Astrocyte (in vitro differentiated cells and primary cell): ENCODE measurements at regions not wholly inside any gene's neighbourhood (a gene's known extent, or its start where the extent isn't known, plus 50 kb on each side); places are given as distances from the start of the nearest gene placed in this dataset.
A peak's percentile ranks its signal among the peaks of the same experiment; 100 is the strongest.

Experiments used
- DNase-seq: peaks from one replicate; pipeline ENCODE4 v3.0.0-alpha.2; 2010; ENCODE audit warnings: low read depth
- FAIRE-seq: peaks from 2 replicates; lab custom pipeline; 2011; peaks lifted over from hg19 to GRCh38; lab: Jason Lieb, UNC
- H2AFZ ChIP-seq: 2 replicates; pipeline ENCODE4 v1.6.0; 2012; ENCODE audit warnings: low read depth, low read length, inconsistent platforms
- H3K27ac ChIP-seq: 2 replicates; pipeline ENCODE4 v1.5.1; 2011; ENCODE audit warnings: low read depth, low read length, inconsistent platforms
- H3K27me3 ChIP-seq: 2 replicates; pipeline ENCODE4 v1.6.0; 2011; ENCODE audit warnings: low read length, inconsistent platforms; ENCODE audit not compliant: insufficient read depth
- H3K36me3 ChIP-seq: 2 replicates; pipeline ENCODE4 v1.5.1; 2011; ENCODE audit warnings: low read length, inconsistent platforms; ENCODE audit not compliant: insufficient read depth
- H3K4me1 ChIP-seq: 2 replicates; pipeline ENCODE4 v1.5.1; 2011; ENCODE audit warnings: low read length, inconsistent platforms; ENCODE audit not compliant: insufficient read depth
- H3K4me2 ChIP-seq: 2 replicates; pipeline ENCODE4 v1.6.0; 2012; ENCODE audit warnings: low read length, inconsistent platforms
- H3K4me3 ChIP-seq: 2 replicates; pipeline ENCODE4 v1.5.1; 2011; ENCODE audit warnings: low read depth, mild to moderate bottlenecking, low read length, inconsistent platforms; ENCODE audit not compliant: insufficient read depth
- H3K79me2 ChIP-seq: 2 replicates; pipeline ENCODE4 v1.6.0; 2012; ENCODE audit warnings: mild to moderate bottlenecking, low read length, inconsistent platforms; ENCODE audit not compliant: insufficient read depth
- H3K9ac ChIP-seq: 2 replicates; pipeline ENCODE4 v1.6.0; 2012; ENCODE audit warnings: mild to moderate bottlenecking, low read length, inconsistent platforms
- H3K9me3 ChIP-seq: 2 replicates; pipeline ENCODE4 v1.5.1; 2012; ENCODE audit warnings: low read depth, mild to moderate bottlenecking, low read length, inconsistent platforms; ENCODE audit not compliant: insufficient read depth
- H4K20me1 ChIP-seq: 2 replicates; pipeline ENCODE4 v1.6.0; 2012; ENCODE audit warnings: low read length, inconsistent platforms; ENCODE audit not compliant: insufficient read depth
- H3K27ac Mint-ChIP-seq: one replicate; pipeline ENCODE4 v1.8.0; 2021; ENCODE audit warnings: mild to moderate bottlenecking, mixed read lengths; ENCODE audit not compliant: unreplicated experiment
- H3K27me3 Mint-ChIP-seq: one replicate; pipeline ENCODE4 v1.8.0; 2021; ENCODE audit warnings: low read depth, mixed read lengths; ENCODE audit not compliant: unreplicated experiment
- H3K36me3 Mint-ChIP-seq: one replicate; pipeline ENCODE4 v1.8.0; 2021; ENCODE audit warnings: low read depth, mixed read lengths; ENCODE audit not compliant: unreplicated experiment
- H3K4me1 Mint-ChIP-seq: one replicate; pipeline ENCODE4 v1.8.0; 2021; ENCODE audit warnings: low read depth, mixed read lengths; ENCODE audit not compliant: unreplicated experiment
- H3K4me3 Mint-ChIP-seq: one replicate; pipeline ENCODE4 v1.8.0; 2021; ENCODE audit warnings: mild to moderate bottlenecking, moderate library complexity, mixed read lengths; ENCODE audit not compliant: unreplicated experiment
- H3K9me3 Mint-ChIP-seq: one replicate; pipeline ENCODE4 v1.8.0; 2021; ENCODE audit warnings: mild to moderate bottlenecking, mixed read lengths; ENCODE audit not compliant: unreplicated experiment
- CTCF ChIP-seq: IDR thresholded peaks from 2 replicates; pipeline ENCODE4 v1.5.1; 2011; ENCODE audit warnings: low read depth, mild to moderate bottlenecking, inconsistent platforms, low read length, moderate library complexity; ENCODE audit not compliant: insufficient read depth
- EZH2 ChIP-seq: IDR thresholded peaks from 2 replicates; pipeline ENCODE4 v1.6.1; 2012; ENCODE audit warnings: mild to moderate bottlenecking, low read length, inconsistent platforms; ENCODE audit not compliant: insufficient read depth

GRCh38 chr5:39662945-39663344 is 238.2 kb upstream of the DAB2 start:
- Mint-ChIP-seq H3K27me3 (no peaks in the 10 kb centered on the region), H3K4me1 (peaks cover 24% of the 10 kb centered on the region), H3K9me3 (no peaks in the 10 kb centered on the region), H3K4me3 (no peak overlapping the region), H3K36me3 (no peaks in the 10 kb centered on the region), H3K27ac (no peak overlapping the region)
- H3K9ac ChIP-seq = no peak overlapping the region
- no peak overlapping the region for H2AFZ ChIP-seq
- TF ChIP-seq CTCF = no peak
- no peak for TF ChIP-seq EZH2
- H3K4me1 ChIP-seq = peaks cover 4% of the 10 kb centered on the region
- H3K27ac ChIP-seq = no peak overlapping the region
- no peaks in the 10 kb centered on the region for H3K36me3 ChIP-seq
- H3K79me2 ChIP-seq = no peaks in the 10 kb centered on the region
- no peak overlapping the region for H3K4me3 ChIP-seq
- H4K20me1 ChIP-seq = no peaks in the 10 kb centered on the region
- DNase-seq (no peak), FAIRE-seq (no peak)
- H3K4me2 ChIP-seq = no peak overlapping the region
- no peaks in the 10 kb centered on the region for H3K9me3 ChIP-seq
- H3K27me3 ChIP-seq = no peaks in the 10 kb centered on the region

DNA sequence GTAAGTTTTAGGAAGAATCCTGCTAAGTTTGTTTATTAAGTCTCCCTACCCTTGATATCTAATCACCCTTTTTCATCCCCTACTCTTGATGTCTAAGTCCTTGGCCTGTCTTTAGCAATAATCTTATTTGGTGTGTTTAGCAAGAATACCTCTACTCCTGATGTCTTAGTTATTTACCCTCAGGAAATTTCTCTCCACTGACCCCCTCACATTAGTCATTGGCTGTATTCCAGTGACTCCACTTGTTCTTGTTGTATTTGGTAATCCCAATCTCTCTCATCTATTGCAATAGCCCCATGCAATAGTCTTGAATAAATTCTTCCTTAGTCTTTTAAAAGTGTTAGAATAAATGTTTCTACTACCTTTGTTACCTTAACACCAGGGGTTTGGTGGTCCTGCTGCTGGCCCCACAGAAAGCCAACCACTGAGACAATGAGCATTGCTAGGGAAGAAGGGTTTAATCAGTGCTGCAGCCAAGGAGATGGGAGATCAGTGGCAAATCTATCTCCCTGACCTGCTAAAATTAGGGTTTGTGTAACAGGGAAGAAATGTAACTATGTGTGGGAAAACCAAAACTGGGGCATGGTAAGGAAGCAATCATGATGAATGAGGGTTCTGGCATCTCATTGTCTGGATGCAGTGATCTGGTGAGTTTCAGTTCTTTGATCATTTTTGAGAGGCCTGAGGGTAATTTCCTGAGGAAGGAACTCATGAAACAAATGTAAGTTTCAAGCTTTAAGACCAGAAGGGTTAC is 236.4 kb upstream of the DAB2 start:
- Mint-ChIP-seq H3K4me3 (no peak overlapping the region), H3K4me1 (peaks cover 28% of the 10 kb centered on the region), H3K27me3 (no peaks in the 10 kb centered on the region), H3K27ac (peak overlapping the region; percentile 84), H3K36me3 (no peaks in the 10 kb centered on the region), H3K9me3 (no peaks in the 10 kb centered on the region)
- Histone ChIP-seq H3K27ac (peak overlapping the region; percentile 55), H2AFZ (no peak overlapping the region), H3K4me3 (no peak overlapping the region), H4K20me1 (no peaks in the 10 kb centered on the region), H3K9ac (peak overlapping the region; percentile 1), H3K4me1 (peaks cover 4% of the 10 kb centered on the region), H3K4me2 (no peak overlapping the region), H3K36me3 (no peaks in the 10 kb centered on the region), H3K9me3 (no peaks in the 10 kb centered on the region), H3K27me3 (no peaks in the 10 kb centered on the region), H3K79me2 (no peaks in the 10 kb centered on the region)
- no peak for FAIRE-seq
- TF ChIP-seq CTCF = no peak
- TF ChIP-seq EZH2 = no peak
- DNase-seq = peak; percentile 17

- H3K27ac Mint-ChIP-seq = no peak overlapping the region
- Histone ChIP-seq H3K9ac (no peak overlapping the region), H3K27ac (no peak overlapping the region), H2AFZ (no peak overlapping the region), H3K4me3 (no peak overlapping the region), H3K4me2 (no peak overlapping the region), H4K20me1 (no peaks in the 10 kb centered on the region), H3K4me1 (peaks cover 4% of the 10 kb centered on the region), H3K9me3 (no peaks in the 10 kb centered on the region), H3K79me2 (no peaks in the 10 kb centered on the region), H3K36me3 (no peaks in the 10 kb centered on the region), H3K27me3 (no peaks in the 10 kb centered on the region)
- no peaks in the 10 kb centered on the region for H3K36me3 Mint-ChIP-seq
- no peaks in the 10 kb centered on the region for H3K9me3 Mint-ChIP-seq
- no peak for TF ChIP-seq CTCF
- no peak for TF ChIP-seq EZH2
- no peak for DNase-seq
- no peak for FAIRE-seq
- peaks cover 28% of the 10 kb centered on the region for H3K4me1 Mint-ChIP-seq
- H3K27me3 Mint-ChIP-seq = no peaks in the 10 kb centered on the region
- H3K4me3 Mint-ChIP-seq = no peak overlapping the region
Observed at GRCh38 chr5:39660020-39660419, 235.2 kb upstream of the DAB2 start.
